ENCODE measurements at regions not wholly inside any gene's neighbourhood (a gene's known extent, or its start where the extent isn't known, plus 50 kb on each side); places are given as distances from the start of the nearest gene placed in this dataset.

DNA sequence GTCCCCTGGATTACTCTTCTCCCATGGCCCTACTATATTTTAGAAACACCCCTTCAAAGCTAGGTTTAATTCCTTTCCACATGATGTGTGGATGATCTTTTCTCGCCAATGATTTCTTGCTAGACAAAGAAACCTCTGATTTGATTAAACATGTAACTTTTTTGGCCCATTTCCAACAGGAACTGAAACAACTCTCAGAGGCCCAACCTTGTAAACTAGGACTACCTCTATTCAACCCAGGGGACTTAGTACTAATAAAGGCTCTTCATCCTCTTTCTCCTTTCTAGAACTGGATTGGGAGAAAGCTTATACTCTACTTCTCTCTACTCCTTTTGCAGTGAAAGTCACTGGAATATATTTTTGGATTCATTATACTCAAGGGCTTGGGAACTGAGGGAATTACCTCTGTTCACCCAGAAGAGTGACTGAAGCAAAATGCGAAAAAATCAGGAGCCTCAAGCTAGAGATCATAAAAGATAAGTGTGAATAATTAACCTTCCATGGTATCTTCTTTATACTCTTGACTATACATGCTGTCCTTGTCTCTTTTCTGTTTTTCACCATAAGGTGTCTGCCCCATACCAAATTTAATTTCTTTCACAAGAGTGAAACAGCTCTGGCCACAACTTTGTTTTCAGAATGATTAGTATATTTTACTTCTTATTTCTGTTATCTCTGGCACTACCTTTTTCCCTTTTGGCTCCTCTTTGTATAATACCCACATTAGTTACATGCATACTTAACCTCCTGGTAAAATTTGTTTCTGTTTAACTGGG lies 977.6 kb downstream of the SLITRK5 start:
- DNase-seq (ENCODE audit: low read depth) = no peak
- TF ChIP-seq, protein P1, sequence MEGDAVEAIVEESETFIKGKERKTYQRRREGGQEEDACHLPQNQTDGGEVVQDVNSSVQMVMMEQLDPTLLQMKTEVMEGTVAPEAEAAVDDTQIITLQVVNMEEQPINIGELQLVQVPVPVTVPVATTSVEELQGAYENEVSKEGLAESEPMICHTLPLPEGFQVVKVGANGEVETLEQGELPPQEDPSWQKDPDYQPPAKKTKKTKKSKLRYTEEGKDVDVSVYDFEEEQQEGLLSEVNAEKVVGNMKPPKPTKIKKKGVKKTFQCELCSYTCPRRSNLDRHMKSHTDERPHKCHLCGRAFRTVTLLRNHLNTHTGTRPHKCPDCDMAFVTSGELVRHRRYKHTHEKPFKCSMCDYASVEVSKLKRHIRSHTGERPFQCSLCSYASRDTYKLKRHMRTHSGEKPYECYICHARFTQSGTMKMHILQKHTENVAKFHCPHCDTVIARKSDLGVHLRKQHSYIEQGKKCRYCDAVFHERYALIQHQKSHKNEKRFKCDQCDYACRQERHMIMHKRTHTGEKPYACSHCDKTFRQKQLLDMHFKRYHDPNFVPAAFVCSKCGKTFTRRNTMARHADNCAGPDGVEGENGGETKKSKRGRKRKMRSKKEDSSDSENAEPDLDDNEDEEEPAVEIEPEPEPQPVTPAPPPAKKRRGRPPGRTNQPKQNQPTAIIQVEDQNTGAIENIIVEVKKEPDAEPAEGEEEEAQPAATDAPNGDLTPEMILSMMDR (IDR thresholded peaks at IDR 0.05; ENCODE audit: insufficient read depth, low read length) = no peak
- no peak overlapping the region for H3K4me3 ChIP-seq (ENCODE audit: low read depth, low read length)

DNA sequence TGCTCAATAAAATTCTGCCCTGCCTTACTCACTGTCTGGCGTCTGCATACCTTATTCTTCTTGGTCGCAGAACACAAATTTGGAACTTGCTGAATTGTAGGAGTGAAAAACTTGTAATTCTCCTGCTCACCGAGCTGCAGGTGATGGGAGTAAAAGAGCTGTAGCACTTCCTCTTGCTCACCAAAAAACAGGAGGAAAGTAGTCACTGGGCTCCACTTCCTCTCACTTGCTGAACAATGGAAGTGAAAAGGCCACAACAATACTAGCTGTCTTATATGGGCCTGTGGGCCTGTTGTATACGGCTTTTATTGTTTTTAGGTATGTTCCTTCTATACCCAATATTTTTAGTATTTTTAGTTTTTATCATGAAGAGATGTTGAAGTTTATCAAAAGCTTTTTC lies 978.7 kb downstream of the SLITRK5 start:
- TF ChIP-seq, protein P1 (IDR thresholded peaks at IDR 0.05; ENCODE audit: insufficient read depth, low read length) = no peak
- no peak overlapping the region for H3K4me3 ChIP-seq (ENCODE audit: low read depth, low read length)
- no peak for DNase-seq (ENCODE audit: low read depth)

DNA sequence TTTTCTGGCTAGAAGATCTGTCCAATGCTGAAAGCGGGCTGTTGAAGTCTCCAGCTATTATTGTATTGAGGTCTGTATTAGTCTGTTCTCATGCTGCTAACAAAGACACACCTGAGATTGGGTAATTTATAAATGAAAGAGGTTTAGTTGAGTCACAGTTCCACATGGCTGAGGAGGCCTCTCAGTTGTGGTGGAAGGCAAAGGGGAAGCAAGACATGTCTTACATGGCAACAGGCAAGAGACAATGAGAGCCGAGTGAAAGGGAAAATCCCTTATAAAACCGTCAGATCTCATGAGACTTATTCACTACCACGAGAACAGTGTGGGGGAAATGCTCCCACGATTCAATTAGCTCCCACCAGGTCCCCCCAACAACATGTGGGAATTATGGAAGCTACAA lies 980.4 kb downstream of the SLITRK5 start:
- no peak overlapping the region for H3K4me3 ChIP-seq (ENCODE audit: low read depth, low read length)
- TF ChIP-seq, protein P1 (IDR thresholded peaks at IDR 0.05; ENCODE audit: insufficient read depth, low read length) = no peak
- no peak for DNase-seq (ENCODE audit: low read depth)

DNA sequence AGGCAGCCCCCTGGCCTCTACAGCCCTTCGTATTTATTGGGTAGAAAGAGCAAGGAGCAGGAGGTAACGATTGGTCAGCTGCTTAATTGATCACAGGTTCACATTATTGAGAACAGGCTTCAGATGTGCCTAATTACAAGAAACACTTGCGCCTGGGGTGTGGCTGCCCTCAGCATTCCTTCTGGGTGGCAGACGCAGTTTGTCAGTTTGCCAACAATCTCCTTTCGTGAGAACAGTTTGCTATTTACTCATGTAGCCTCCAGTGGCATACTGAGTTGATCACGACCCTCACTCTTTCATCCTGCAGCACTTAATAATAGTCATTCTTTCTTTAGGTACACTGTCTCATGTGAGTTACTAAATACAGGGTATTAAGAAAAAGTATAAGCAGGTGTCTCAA lies 985.6 kb downstream of the SLITRK5 start:
- no peak overlapping the region for H3K4me3 ChIP-seq (ENCODE audit: low read depth, low read length)
- no peak for DNase-seq (ENCODE audit: low read depth)
- TF ChIP-seq, protein P1 (IDR thresholded peaks at IDR 0.05; ENCODE audit: insufficient read depth, low read length) = no peak

DNA sequence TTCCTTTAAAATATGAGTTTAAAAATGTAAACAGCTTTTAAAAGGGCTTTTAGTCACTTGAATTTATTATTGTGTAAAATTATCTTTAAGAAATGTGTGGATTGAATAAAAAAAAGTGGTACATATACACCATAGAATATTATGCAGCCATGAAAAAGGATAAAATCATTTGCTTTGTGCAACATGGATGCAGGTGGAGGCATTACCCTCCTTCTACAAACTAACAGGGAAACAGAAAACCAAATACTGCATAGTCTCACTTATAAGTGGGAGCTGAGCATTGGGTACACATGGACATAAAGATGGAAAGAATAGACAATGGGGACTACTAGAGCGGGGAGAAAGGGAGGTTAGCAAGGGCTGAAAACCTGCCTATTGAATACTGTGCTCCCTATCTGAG lies 999.3 kb downstream of the SLITRK5 start:
- TF ChIP-seq, protein P1 (IDR thresholded peaks at IDR 0.05; ENCODE audit: insufficient read depth, low read length) = no peak
- H3K4me3 ChIP-seq (ENCODE audit: low read depth, low read length) = no peak overlapping the region
- no peak for DNase-seq (ENCODE audit: low read depth)

DNA sequence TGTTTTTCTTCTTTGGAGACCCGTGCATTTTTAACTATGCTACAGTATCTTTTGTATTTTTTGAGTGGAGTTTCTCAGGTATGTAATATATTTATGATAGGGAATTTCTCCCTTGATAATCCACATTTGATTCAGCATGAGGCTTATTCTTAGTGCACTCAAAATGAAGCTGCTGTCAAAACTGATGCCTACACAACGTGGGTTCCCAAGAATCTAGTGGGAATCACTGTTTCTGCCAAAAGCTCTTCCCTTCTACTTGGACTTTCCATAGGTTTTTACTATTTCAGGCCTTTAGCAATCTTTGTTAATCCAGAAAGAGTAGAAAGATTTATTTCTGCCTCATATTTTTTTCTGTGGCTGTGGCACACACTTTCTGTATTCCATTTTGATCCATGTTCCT lies 1003.7 kb downstream of the SLITRK5 start:
- TF ChIP-seq, protein P1 (IDR thresholded peaks at IDR 0.05; ENCODE audit: insufficient read depth, low read length) = no peak
- H3K4me3 ChIP-seq (ENCODE audit: low read depth, low read length) = no peak overlapping the region
- DNase-seq (ENCODE audit: low read depth) = no peak
